DND-41 (cell line): ENCODE measurements at regions not wholly inside any gene's neighbourhood (a gene's known extent, or its start where the extent isn't known, plus 50 kb on each side); places are given as distances from the start of the nearest gene placed in this dataset.

Experiments used
- ATAC-seq: fragments of 200-7000 bp; cut with Tn5 transposase; 3 replicates; pipeline ENCODE4 v1.9.1; 2021; ENCODE audit warnings: low read depth; ENCODE audit not compliant: insufficient read depth
- DNase-seq: peaks from one replicate; pipeline ENCODE4 v3.0.0-alpha.2; 2020
- H2AFZ ChIP-seq: 2 replicates; pipeline ENCODE4 v1.6.0; 2012; ENCODE audit warnings: low read depth, low read length
- H3K27ac ChIP-seq: 2 replicates; pipeline ENCODE4 v1.5.1; 2012; ENCODE audit warnings: low read length, inconsistent platforms
- H3K27me3 ChIP-seq: fragments of 200-600 bp; sonication (generic); 2 replicates; pipeline ENCODE4 v1.6.0; 2012; ENCODE audit warnings: low read length, mild to moderate bottlenecking, inconsistent platforms; ENCODE audit not compliant: insufficient read depth, poor library complexity
- H3K36me3 ChIP-seq: 2 replicates; pipeline ENCODE4 v1.5.1; 2012; ENCODE audit warnings: low read length, inconsistent platforms; ENCODE audit not compliant: insufficient read depth
- H3K4me1 ChIP-seq: 2 replicates; pipeline ENCODE4 v1.5.1; 2012; ENCODE audit warnings: mild to moderate bottlenecking, low read length; ENCODE audit not compliant: insufficient read depth
- H3K4me2 ChIP-seq: 2 replicates; pipeline ENCODE4 v1.6.0; 2012; ENCODE audit warnings: mild to moderate bottlenecking, moderate library complexity, low read length, inconsistent platforms; ENCODE audit not compliant: insufficient read depth
- H3K4me3 ChIP-seq, 2 experiments: fragments of 200-600 bp in 1 of 2; shearing (Covaris generic) in 1 of 2; 2 replicates each; pipeline ENCODE4 v1.5.1; 2012 to 2016; ENCODE audit warnings: inconsistent platforms in 2 of 2, low read length in 2 of 2, mild to moderate bottlenecking in 2 of 2, low read depth in 1 of 2, moderate library complexity in 1 of 2
- H3K79me2 ChIP-seq: 2 replicates; pipeline ENCODE4 v1.6.0; 2012; ENCODE audit warnings: low read length, inconsistent platforms; ENCODE audit not compliant: insufficient read depth
- H3K9ac ChIP-seq: 2 replicates; pipeline ENCODE4 v1.6.0; 2012; ENCODE audit warnings: low read depth, mild to moderate bottlenecking, inconsistent platforms, low read length, moderate library complexity
- H3K9me3 ChIP-seq: 2 replicates; pipeline ENCODE4 v1.5.1; 2012; ENCODE audit warnings: low read length, moderate library complexity, mild to moderate bottlenecking, inconsistent platforms; ENCODE audit not compliant: insufficient read depth, severe bottlenecking
- H4K20me1 ChIP-seq: 2 replicates; pipeline ENCODE4 v1.6.0; 2012; ENCODE audit warnings: low read length; ENCODE audit not compliant: insufficient read depth
- CTCF ChIP-seq: IDR thresholded peaks from 2 replicates; pipeline ENCODE4 v1.5.1; 2012; ENCODE audit warnings: borderline replicate concordance, low read length, moderate library complexity, mild to moderate bottlenecking; ENCODE audit not compliant: poor library complexity, severe bottlenecking; ENCODE audit errors: extremely low read depth
- EZH2 ChIP-seq: IDR thresholded peaks from 3 replicates; pipeline ENCODE4 v1.6.1; 2012; ENCODE audit warnings: borderline replicate concordance, low read depth, mild to moderate bottlenecking, moderate library complexity, low read length, inconsistent platforms; ENCODE audit not compliant: severe bottlenecking

GRCh38 chr5:39674209-39675082 lies 249.7 kb upstream of the DAB2 start:
- H3K36me3 ChIP-seq: no peaks in the 10 kb centered on the region
- no peak overlapping the region for H3K27ac ChIP-seq
- ATAC-seq (no peak), DNase-seq (no peak)
- no peak overlapping the region for H3K9ac ChIP-seq
- no peak overlapping the region for H2AFZ ChIP-seq
- H3K4me1 ChIP-seq: no peaks in the 10 kb centered on the region
- no peak overlapping the region for H3K4me2 ChIP-seq
- H4K20me1 ChIP-seq: no peaks in the 10 kb centered on the region
- peaks cover 3% of the 10 kb centered on the region for H3K27me3 ChIP-seq
- no peak overlapping the region for H3K4me3 ChIP-seq
- H3K9me3 ChIP-seq: no peaks in the 10 kb centered on the region
- no peaks in the 10 kb centered on the region for H3K79me2 ChIP-seq
- TF ChIP-seq CTCF: no peak
- no peak for TF ChIP-seq EZH2

- ATAC-seq: no peak
- Histone ChIP-seq H3K36me3 (no peaks in the 10 kb centered on the region), H4K20me1 (no peaks in the 10 kb centered on the region), H3K4me1 (no peaks in the 10 kb centered on the region), H2AFZ (no peak overlapping the region), H3K4me3 (no peak overlapping the region), H3K4me2 (no peak overlapping the region), H3K9ac (no peak overlapping the region), H3K79me2 (no peaks in the 10 kb centered on the region), H3K27me3 (peaks cover 3% of the 10 kb centered on the region), H3K9me3 (no peaks in the 10 kb centered on the region), H3K27ac (no peak overlapping the region)
- no peak for DNase-seq
- no peak for TF ChIP-seq CTCF
- no peak for TF ChIP-seq EZH2
These were observed 246.8 kb upstream of the DAB2 start for GRCh38 chr5:39671561-39671961.

- Histone ChIP-seq H3K9ac (no peak overlapping the region), H3K4me1 (no peaks in the 10 kb centered on the region), H3K9me3 (no peaks in the 10 kb centered on the region), H3K79me2 (no peaks in the 10 kb centered on the region), H3K4me2 (no peak overlapping the region), H2AFZ (no peak overlapping the region), H4K20me1 (no peaks in the 10 kb centered on the region), H3K27ac (no peak overlapping the region), H3K36me3 (no peaks in the 10 kb centered on the region), H3K27me3 (peaks cover 3% of the 10 kb centered on the region), H3K4me3 (no peak overlapping the region)
- no peak for ATAC-seq
- TF ChIP-seq CTCF (no peak), EZH2 (no peak)
- DNase-seq: no peak
These were observed 246.2 kb upstream of the DAB2 start for GRCh38 chr5:39670955-39671354.
